GM18502 (cell line): ENCODE measurements at regions not wholly inside any gene's neighbourhood (a gene's known extent, or its start where the extent isn't known, plus 50 kb on each side); places are given as distances from the start of the nearest gene placed in this dataset.

Experiments used
- ATAC-seq: cut with Tn5 transposase; IDR thresholded peaks from one replicate; pipeline ENCODE4 v1.9.1; 2021; ENCODE audit warnings: mild to moderate bottlenecking; ENCODE audit not compliant: unreplicated experiment, poor library complexity

DNA sequence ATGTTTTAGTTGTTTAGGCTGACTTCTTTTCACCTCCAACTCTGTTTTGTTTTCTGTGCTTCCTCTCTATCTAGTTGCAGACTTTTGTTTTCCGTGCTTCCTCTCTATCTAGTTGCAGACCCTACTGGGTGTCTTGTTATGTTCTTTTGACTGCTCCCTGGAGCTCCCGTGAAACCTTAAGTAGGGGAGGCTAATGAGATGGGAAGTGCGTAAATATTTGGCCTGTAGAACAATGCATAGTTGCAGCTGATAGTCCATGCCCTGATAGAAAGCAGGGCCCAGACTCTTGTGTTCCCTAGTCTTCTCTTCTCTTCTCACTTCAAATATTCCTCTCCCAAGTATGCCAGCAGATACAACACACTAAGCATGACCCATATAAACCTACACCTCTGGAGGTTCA is 757.0 kb downstream of the BRINP1 start:
- ATAC-seq = no peak

GRCh38 chr9:118613996-118614395 is 755.2 kb downstream of the BRINP1 start:
- no peak for ATAC-seq

DNA sequence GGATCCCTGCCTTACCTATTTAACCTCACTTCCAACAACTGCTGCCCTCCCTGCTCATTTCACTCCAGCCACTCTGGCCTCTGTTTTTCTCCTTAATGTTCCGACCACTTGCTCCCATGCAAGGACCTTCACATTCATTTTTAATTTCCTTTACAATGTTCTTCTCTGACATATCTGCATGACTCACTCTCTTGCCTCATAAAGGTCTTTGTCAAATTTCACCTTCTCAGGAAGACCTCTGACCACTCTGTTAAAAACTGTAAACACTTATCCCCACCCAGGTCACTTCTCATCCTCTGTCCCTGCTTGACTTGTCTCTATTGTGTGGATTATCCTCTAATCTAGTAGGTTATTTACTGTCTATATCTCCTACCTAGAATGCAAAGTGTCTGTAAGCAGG is 751.2 kb downstream of the BRINP1 start:
- ATAC-seq = no peak

- ATAC-seq = no peak
Measured at GRCh38 chr9:118618849-118619248, 750.4 kb downstream of the BRINP1 start.

DNA sequence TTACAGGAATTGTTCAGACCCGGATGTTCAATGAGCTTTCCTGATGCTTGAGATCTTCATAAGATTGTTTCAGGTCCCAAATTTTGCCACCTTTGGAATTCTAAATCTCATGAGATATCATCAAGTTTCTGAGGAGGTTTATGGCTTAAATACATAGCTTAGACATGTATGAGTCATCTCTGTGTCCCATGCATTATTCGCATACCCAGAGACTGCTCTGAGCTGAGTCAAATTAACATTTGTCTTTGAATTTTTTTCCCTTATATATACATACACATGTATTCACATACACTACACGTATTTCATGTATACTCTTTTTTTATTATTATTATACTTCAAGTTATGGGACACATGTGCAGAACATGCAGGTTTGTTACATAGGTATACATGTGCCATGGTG is 744.6 kb downstream of the BRINP1 start:
- ATAC-seq = no peak

- no peak for ATAC-seq
Measured at GRCh38 chr9:118630079-118630478, 739.2 kb downstream of the BRINP1 start.

- ATAC-seq = no peak
Measured at GRCh38 chr9:118630931-118631595, 738.2 kb downstream of the BRINP1 start.

GRCh38 chr9:118631956-118632355 is 737.3 kb downstream of the BRINP1 start:
- ATAC-seq = no peak

DNA sequence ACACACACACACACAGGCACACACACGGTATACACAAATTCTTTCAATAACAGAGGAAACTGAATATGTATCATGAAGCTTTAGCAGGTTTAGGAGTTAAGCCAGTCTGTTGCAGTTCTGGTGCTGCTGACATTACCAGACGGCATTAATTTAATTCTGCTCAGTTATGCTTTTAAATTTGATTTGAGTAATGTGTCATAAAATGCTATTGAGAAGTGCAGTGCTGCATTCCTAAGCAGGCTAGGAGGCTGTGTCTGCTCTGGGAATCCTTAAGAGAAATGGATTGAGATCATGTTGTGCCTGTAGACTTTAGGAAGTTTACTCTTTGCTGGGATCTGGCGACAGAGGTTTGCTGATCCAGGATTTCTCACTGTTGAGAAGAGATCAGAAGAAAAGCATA is 733.8 kb downstream of the BRINP1 start:
- no peak for ATAC-seq

GRCh38 chr9:118637681-118638080 is 731.6 kb downstream of the BRINP1 start:
- no peak for ATAC-seq

GRCh38 chr9:118640836-118641560 is 728.2 kb downstream of the BRINP1 start:
- ATAC-seq = no peak

DNA sequence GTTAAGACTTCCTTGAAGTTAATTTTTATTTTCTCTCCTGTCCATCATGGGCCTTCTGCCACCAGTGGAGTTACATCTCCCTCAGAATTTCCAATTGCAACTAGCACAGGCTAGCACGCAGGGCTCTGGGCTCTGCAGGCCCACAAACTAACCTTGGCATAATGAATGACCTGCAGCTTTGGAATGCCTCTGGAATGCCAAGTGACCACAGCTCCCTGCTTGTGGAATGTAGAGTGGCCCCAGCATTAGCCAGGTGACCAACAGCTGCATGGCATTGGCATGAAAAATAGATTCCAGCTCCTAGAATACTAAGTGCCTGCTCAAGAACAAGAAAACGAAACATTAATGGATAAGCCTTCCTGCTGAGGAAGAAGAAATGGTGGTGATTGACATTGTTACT is 726.1 kb downstream of the BRINP1 start:
- ATAC-seq = no peak

DNA sequence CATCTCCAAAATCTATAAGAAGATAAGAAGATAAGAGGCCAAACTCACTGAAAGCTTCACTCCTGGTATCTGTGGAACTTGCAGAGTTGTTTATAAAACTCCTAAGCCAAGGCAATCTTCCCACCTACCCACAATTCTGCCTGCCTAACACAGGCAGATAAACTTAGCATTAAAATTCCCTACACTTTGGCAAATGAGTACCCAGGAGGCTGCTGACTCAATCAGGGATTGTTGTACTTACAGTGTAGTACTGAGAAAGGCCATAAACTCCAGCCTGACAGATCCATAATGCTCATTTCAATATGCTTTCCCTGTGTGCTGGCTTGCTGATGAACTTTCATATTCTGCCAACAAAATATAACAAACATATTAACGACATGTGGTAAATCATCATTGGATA is 725.2 kb downstream of the BRINP1 start:
- no peak for ATAC-seq

DNA sequence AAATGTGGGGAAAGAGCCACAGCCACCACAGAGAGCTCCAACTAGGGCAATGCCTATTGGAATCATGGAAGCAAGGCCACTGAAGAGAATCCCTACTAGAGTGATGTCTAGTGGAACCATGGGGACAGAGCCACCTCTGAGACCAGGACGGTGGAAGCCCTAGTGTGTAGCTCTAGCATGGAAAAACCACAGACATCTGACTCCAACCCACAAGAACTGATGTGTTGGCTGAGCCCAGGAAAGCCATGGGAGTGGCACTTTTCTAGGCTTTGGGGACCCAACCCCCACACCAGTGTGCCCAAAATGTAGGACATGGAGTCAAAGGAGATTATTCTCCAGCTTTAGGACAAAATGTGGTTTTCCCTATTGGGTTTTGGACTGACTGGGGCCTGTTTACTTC is 721.9 kb downstream of the BRINP1 start:
- ATAC-seq = no peak

DNA sequence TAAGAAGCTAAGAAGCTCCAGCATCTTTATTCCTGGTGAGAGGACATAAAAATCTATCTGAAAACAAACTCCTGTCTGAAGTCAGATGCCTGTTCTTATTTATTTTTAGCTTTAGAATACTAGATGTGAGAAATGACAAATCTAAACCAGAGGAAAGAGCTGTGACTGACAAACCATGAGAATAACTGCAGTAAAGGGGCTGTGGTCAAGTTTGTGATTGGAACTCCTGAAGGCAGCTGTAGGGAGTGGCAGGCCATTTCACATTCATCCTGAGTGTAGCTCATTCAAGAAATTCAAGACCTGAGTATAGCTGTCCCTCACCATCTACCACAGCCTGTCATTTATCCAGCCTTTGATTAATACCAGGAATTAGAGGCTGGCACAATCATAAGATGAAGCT is 718.8 kb downstream of the BRINP1 start:
- no peak for ATAC-seq

GRCh38 chr9:118651511-118651910 is 717.7 kb downstream of the BRINP1 start:
- no peak for ATAC-seq

- ATAC-seq = no peak
Measured at GRCh38 chr9:118652258-118652657, 717.0 kb downstream of the BRINP1 start.

DNA sequence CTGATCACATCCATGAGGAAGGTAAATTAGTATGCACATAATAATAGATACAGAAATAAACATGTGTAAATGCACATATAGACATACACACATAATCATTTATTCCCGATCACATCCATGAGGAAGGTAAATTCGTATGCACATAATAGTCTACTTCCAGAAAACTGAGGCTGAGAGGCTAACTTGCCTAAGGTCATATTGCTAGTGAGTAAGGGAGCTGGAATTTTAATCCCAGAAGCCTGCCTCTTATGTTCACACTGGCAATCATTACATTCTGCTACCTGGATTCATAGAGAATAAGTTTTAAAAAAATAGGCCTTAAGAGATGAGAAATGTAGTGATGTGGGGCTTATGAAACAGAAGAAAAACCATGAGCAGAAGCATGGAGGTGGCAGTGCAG is 716.3 kb downstream of the BRINP1 start:
- ATAC-seq = no peak

DNA sequence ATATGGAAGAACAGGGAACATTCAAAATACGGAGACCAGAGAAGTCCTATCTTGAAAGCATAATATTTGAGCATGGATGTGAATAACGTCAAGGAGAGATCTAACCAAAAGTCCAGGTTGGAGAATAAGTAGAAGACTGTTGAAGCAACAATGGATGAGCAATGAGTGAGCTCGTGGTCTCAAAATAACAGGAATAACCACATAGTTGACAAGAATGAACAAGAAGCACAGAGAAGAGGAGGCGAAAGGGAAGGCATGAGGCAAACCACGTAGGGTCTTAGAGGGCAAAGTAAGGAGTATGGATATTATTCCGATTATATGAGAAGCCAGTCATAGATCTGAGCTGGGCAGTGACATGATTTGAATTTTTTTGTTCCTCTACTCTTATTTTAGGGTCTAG is 710.2 kb downstream of the BRINP1 start:
- ATAC-seq = no peak

- ATAC-seq = no peak
Measured at GRCh38 chr9:118665226-118665919, 703.9 kb downstream of the BRINP1 start.
